H4 (cell line): ENCODE measurements at regions not wholly inside any gene's neighbourhood (a gene's known extent, or its start where the extent isn't known, plus 50 kb on each side); places are given as distances from the start of the nearest gene placed in this dataset.

Experiments
- DNase-seq: peaks from one replicate; pipeline ENCODE4 v3.0.0-alpha.2; 2015; ENCODE audit warnings: low spot score

DNA sequence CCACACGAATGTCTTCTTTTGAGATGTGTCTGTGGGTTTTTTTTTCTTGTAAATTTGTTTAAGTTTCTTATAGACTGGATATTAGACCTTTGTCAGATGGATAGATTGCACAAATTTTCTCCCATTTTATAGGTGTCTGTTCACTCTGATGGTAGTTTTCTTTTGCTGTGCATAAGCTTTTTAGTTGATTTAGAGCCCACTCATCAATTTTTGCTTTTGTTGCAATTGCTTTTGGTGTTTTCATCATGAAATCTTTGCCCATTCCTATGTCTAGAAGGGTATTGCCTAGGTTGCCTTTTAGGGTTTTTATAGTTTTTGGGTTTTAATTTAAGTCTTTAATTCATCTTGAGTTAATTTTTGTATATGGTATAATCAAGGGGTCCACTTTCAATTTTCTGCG lies 57.7 kb downstream of the NKX2-2 start:
- DNase-seq = no peak

DNA sequence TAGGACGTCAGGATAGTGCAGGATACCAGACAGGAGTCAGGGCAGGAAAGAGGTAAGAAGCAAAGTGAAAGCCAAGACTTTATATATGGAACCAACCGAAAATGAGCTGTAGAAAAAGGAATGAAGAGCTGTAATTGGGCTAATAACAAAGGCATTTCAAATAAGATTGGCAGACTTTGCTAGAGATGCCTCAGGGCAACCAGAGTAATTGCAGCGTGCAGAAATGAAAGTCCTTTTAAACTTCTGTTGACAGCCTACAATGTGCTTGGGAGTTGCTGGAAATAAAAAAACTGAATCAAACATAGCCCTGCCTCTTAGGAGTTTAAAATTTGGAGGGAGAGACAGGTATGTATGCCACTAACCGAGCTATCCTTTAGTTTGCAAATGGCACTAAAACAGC lies 56.4 kb upstream of the NKX2-4 start:
- DNase-seq = no peak

DNA sequence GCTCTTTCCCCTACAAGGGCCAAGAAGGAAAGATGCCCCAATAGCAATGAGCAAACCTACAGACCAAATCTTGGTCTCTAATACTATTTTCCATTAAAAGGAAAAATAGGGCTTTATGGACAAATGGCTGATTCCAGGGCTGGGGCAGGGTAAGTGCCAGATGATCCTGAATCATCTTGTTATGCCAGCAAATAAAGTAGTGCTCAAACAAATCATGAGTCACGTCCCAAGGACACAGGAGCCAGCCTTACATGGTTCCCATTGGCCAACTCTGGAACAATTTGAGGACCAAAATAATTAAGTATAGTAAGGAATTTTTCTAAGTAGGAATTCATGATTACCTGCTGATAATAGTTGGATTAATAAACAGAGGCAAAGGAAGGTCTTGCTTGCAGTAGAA lies 53.2 kb upstream of the NKX2-4 start:
- DNase-seq = peak; percentile 6
